Endothelial cell of umbilical vein (primary cell): ENCODE measurements at regions not wholly inside any gene's neighbourhood (a gene's known extent, or its start where the extent isn't known, plus 50 kb on each side); places are given as distances from the start of the nearest gene placed in this dataset.

Experiments
- BruUV-seq: library from RNA; stranded (reverse); fragments of 400-500 nt; replicated peaks from 2 replicates; lab custom pipeline; 2021; lab: Mats Ljungman, UMichigan
- CTCF ChIA-PET: fragments of 300-600, 350-600 bp; sonication (Branson Sonifier 250); formaldehyde crosslinking; loops from one replicate; lab custom pipeline; 2021; ENCODE audit warnings: antibody characterized with exemption, inconsistent platforms; lab: Charles Lee
- POLR2A ChIA-PET: fragments of 300-600, 350-600 bp; sonication (Branson Sonifier 250); formaldehyde crosslinking; loops from one replicate; lab custom pipeline; 2021; ENCODE audit warnings: antibody characterized with exemption, inconsistent platforms; lab: Charles Lee
- DNase-seq: peaks from one replicate; pipeline ENCODE4 v3.0.0-alpha.2; 2011; ENCODE audit warnings: low read depth, low spot score
- FAIRE-seq: peaks from 2 replicates; lab custom pipeline; 2011; peaks lifted over from hg19 to GRCh38; lab: Jason Lieb, UNC
- H2AFZ ChIP-seq: 2 replicates; pipeline ENCODE4 v1.6.0; 2012; ENCODE audit warnings: low read depth, low read length, control low read depth, inconsistent platforms
- H3K27ac ChIP-seq: 2 replicates; pipeline ENCODE4 v1.5.1; 2011; ENCODE audit warnings: low read depth, mild to moderate bottlenecking, control low read depth, low read length, moderate library complexity; ENCODE audit not compliant: insufficient read depth
- H3K27me3 ChIP-seq, 2 experiments: 2 replicates each; pipeline versions ENCODE4 v1.6.0 to v1.6.1; 2011; ENCODE audit warnings: low read length in 2 of 2, mixed read lengths in 1 of 2; ENCODE audit not compliant: control insufficient read depth in 2 of 2, insufficient read depth in 2 of 2
- H3K36me3 ChIP-seq, 2 experiments: 2 replicates in 1 of 2; 3 replicates in 1 of 2; pipeline ENCODE4 v1.5.1; 2011; ENCODE audit warnings: low read length in 2 of 2, mild to moderate bottlenecking in 1 of 2, moderate library complexity in 1 of 2; ENCODE audit not compliant: control insufficient read depth in 2 of 2, insufficient read depth in 2 of 2; ENCODE audit errors: extremely low read depth in 1 of 2
- H3K4me1 ChIP-seq: 3 replicates; pipeline ENCODE4 v1.5.1; 2011; ENCODE audit warnings: mild to moderate bottlenecking, low read length; ENCODE audit not compliant: control insufficient read depth, insufficient read depth; ENCODE audit errors: extremely low read depth
- H3K4me2 ChIP-seq: 2 replicates; pipeline ENCODE4 v1.6.1; 2011; ENCODE audit warnings: low read length, control low read depth, mixed read lengths; ENCODE audit not compliant: insufficient read depth
- H3K4me3 ChIP-seq, 3 experiments: fragments of 200-600 bp in 1 of 3; sonication (generic), shearing (Covaris generic) in 1 of 3; replicated peaks in 1 of 3; 2 replicates each; pipeline ENCODE4 v1.5.1; 2011 to 2016; ENCODE audit warnings: control low read depth in 3 of 3, low read length in 3 of 3, mild to moderate bottlenecking in 2 of 3, inconsistent platforms in 1 of 3, low read depth in 1 of 3, moderate library complexity in 1 of 3; ENCODE audit not compliant: insufficient read depth in 1 of 3
- H3K79me2 ChIP-seq: 2 replicates; pipeline ENCODE4 v1.6.0; 2012; ENCODE audit warnings: low read length, inconsistent platforms; ENCODE audit not compliant: control insufficient read depth, insufficient read depth
- H3K9ac ChIP-seq: replicated peaks from 2 replicates; pipeline ENCODE3; 2011; ENCODE audit warnings: low read length, control low read depth; ENCODE audit not compliant: insufficient read depth; ENCODE audit errors: extremely low read depth
- H3K9me1 ChIP-seq: replicated peaks from 3 replicates; pipeline ENCODE4 v1.6.0; 2011; ENCODE audit warnings: mild to moderate bottlenecking, low read length; ENCODE audit not compliant: control insufficient read depth, insufficient read depth; ENCODE audit errors: extremely low read depth
- H3K9me3 ChIP-seq: replicated peaks from 2 replicates; pipeline ENCODE4 v1.5.1; 2012; ENCODE audit warnings: low read length, inconsistent platforms; ENCODE audit not compliant: control insufficient read depth, insufficient read depth
- H4K20me1 ChIP-seq: replicated peaks from 2 replicates; pipeline ENCODE3; 2011; ENCODE audit warnings: mild to moderate bottlenecking, low read length; ENCODE audit not compliant: control insufficient read depth, insufficient read depth; ENCODE audit errors: extremely low read depth
- CTCF ChIP-seq, 2 donors: IDR thresholded peaks; 1 replicate in 1 of 2; 2 replicates in 1 of 2; pipeline ENCODE4 v1.5.1; 2011; ENCODE audit warnings: low read length in 2 of 2, mild to moderate bottlenecking in 2 of 2, moderate library complexity in 2 of 2, control low read depth in 1 of 2, inconsistent platforms in 1 of 2, low read depth in 1 of 2; ENCODE audit not compliant: insufficient read depth in 1 of 2; ENCODE audit errors: extremely low read depth in 1 of 2
- EZH2 ChIP-seq: IDR thresholded peaks from 2 replicates; pipeline ENCODE4 v1.6.1; 2012; ENCODE audit warnings: borderline replicate concordance, low read depth, mild to moderate bottlenecking, moderate library complexity, low read length, inconsistent platforms; ENCODE audit not compliant: severe bottlenecking
- FOS ChIP-seq: IDR thresholded peaks from 2 replicates; pipeline ENCODE4 v1.6.1; 2011; ENCODE audit warnings: mild to moderate bottlenecking, low read length, moderate library complexity, borderline replicate concordance; ENCODE audit not compliant: insufficient read depth
- GATA2 ChIP-seq: IDR thresholded peaks from 2 replicates; pipeline ENCODE4 v1.7.0; 2011; ENCODE audit warnings: low read depth, mild to moderate bottlenecking, moderate library complexity, mixed read lengths, low read length; ENCODE audit not compliant: insufficient read length, insufficient read depth
- JUN ChIP-seq: IDR thresholded peaks from 2 replicates; pipeline ENCODE4 v1.6.1; 2011; ENCODE audit warnings: borderline replicate concordance, low read depth; ENCODE audit not compliant: insufficient read length, insufficient read depth
- MAX ChIP-seq: IDR thresholded peaks from 2 replicates; pipeline ENCODE4 v1.6.1; 2011; ENCODE audit not compliant: insufficient read depth, insufficient read length
- MYC ChIP-seq: IDR thresholded peaks from one replicate; pipeline ENCODE4 v1.6.1; 2011; ENCODE audit warnings: mild to moderate bottlenecking, low read depth, low read length
- POLR2A ChIP-seq: IDR thresholded peaks from 2 replicates; pipeline ENCODE4 v1.6.1; 2012; ENCODE audit warnings: low read depth, mild to moderate bottlenecking, control low read depth, low read length
- POLR2AphosphoS5 ChIP-seq: IDR thresholded peaks from 2 replicates; pipeline ENCODE4 v1.6.1; 2012; ENCODE audit warnings: low read depth, mild to moderate bottlenecking, control low read depth, low read length, moderate library complexity; ENCODE audit not compliant: insufficient read depth
- dilution Hi-C: fragments of 300-500 bp; cut with MboI; formaldehyde crosslinking; loops from one replicate; pipeline ENCODE4 v1.15.0; 2019; ENCODE audit warnings: low sequenced_read_pairs; ENCODE audit not compliant: extremely low pct_ligation_motif_present
- intact Hi-C: fragments of 100-400 bp; cut with micrococcal nuclease; formaldehyde crosslinking; loops from one replicate; pipeline ENCODE4 v1.10.0; 2022

GRCh38 chr18:10351858-10352257 is 102.6 kb upstream of the APCDD1 start:
- no peak overlapping the region for H3K9ac ChIP-seq
- H3K4me2 ChIP-seq = no peak overlapping the region
- FAIRE-seq (no peak), DNase-seq (no peak)
- no peaks in the 10 kb centered on the region for H3K79me2 ChIP-seq
- no peaks in the 10 kb centered on the region for H3K27me3 ChIP-seq
- H3K4me1 ChIP-seq = no peaks in the 10 kb centered on the region
- ChIA-PET POLR2A (no interaction called here), CTCF (no interaction called here)
- no peaks in the 10 kb centered on the region for H4K20me1 ChIP-seq
- no peaks in the 10 kb centered on the region for H3K9me3 ChIP-seq
- intact Hi-C loops (loop anchor here (10.0 kb wide), 1 partner anchor 1803 kb away; no protein-coding TSS in a partner anchor), dilution Hi-C loops (no loop called here)
- H3K36me3 ChIP-seq = no peaks in the 10 kb centered on the region
- no peak for TF ChIP-seq EZH2
- no peak for TF ChIP-seq FOS
- TF ChIP-seq MAX = no peak
- TF ChIP-seq MYC = no peak
- no peak for TF ChIP-seq POLR2A
- TF ChIP-seq GATA2 = no peak
- TF ChIP-seq POLR2AphosphoS5 = no peak
- no peak for TF ChIP-seq CTCF (IDR thresholded peaks at IDR 0.05; ENCODE audit: extremely low read depth in 1 of 2, insufficient read depth in 1 of 2, low read depth in 1 of 2, low read length in 2 of 2)
- TF ChIP-seq JUN = no peak
- H3K9me1 ChIP-seq = no peaks in the 10 kb centered on the region
- no peak overlapping the region for H2AFZ ChIP-seq
- no peak overlapping the region for H3K27ac ChIP-seq
- no TSS peak for BruUV-seq
- H3K4me3 ChIP-seq = no peak overlapping the region
